HUES6 (cell line): ENCODE measurements at regions not wholly inside any gene's neighbourhood (a gene's known extent, or its start where the extent isn't known, plus 50 kb on each side); places are given as distances from the start of the nearest gene placed in this dataset.

Source experiments
- H3K27ac ChIP-seq: 2 replicates; pipeline ENCODE4 v1.7.0; 2013; ENCODE audit warnings: low read depth, mild to moderate bottlenecking, low read length, inconsistent platforms
- H3K27me3 ChIP-seq: 2 replicates; pipeline ENCODE4 v1.6.1; 2013; ENCODE audit warnings: low read length; ENCODE audit not compliant: control insufficient read depth, insufficient read depth
- H3K36me3 ChIP-seq: 2 replicates; pipeline ENCODE4 v1.6.1; 2013; ENCODE audit warnings: low read length; ENCODE audit not compliant: control insufficient read depth, insufficient read depth
- H3K4me1 ChIP-seq: 2 replicates; pipeline ENCODE4 v1.6.1; 2013; ENCODE audit warnings: low read length; ENCODE audit not compliant: control insufficient read depth, insufficient read depth
- H3K4me3 ChIP-seq: 2 replicates; pipeline ENCODE4 v1.5.1; 2013; ENCODE audit warnings: low read depth, low read length
- H3K9ac ChIP-seq: one replicate; pipeline ENCODE4 v1.6.1; 2013; ENCODE audit warnings: mild to moderate bottlenecking, low read length
- H3K9me3 ChIP-seq: 2 replicates; pipeline ENCODE4 v1.6.1; 2013; ENCODE audit warnings: low read depth, low read length; ENCODE audit not compliant: control insufficient read depth, insufficient read depth

DNA sequence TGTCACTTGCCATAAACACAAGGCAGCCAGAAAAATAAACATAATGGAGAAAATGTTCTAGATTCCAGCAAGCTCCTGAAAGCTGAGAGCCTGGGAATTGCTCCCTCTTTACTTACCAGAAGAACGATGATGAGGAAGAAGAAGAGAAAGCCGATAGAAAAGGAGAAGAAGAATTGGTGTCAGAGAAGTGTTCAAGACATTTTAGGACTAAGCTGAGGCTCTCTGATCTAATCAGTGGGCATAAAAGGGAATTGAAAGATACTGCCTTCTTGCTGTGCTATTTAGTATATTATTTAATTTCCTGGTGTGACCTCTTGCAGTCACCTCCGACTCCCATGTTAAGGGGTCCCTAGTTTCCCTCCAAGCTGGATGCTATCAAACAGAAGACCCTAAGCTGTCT lies 316.6 kb upstream of the JARID2 start:
- Histone ChIP-seq H3K9me3 (no peaks in the 10 kb centered on the region), H3K27ac (no peak overlapping the region), H3K36me3 (0 out of 2 replicates have a peak, but pooled peaks cover 3% of the 10 kb centered on the region)

DNA sequence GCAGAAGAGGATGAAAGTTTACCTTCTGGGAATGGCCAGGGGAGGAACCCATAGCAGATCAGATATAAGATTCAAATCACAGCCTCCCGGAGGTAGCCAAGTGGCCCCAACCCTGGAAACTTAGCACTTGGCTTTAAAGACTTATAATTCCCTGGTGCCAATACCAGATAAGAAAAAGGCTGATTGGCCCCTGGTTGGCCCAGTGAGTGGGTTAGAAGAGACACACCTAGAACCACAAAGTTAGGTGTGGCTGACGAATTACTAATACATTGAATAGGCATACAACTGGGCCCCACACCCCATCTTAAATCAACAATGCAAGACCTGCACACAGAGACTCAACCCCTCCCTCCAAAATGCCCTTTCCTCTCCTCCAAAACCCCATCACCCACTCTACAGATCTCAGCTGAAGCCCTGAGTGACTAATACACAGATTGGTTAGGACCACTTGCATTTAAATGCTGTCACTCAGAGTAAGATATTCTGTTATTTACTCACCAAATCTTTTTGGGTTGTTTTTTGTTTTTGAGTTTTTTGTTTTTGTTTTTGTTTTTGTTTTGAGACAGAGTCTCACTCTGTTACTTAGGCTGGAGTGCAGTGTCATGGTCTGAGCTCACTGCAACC lies 315.4 kb upstream of the JARID2 start:
- H3K9me3 ChIP-seq, result no peaks in the 10 kb centered on the region
- H3K27me3 ChIP-seq, result no peaks in the 10 kb centered on the region
- H3K9ac ChIP-seq, result no peak overlapping the region
- 0 out of 2 replicates have a peak, but pooled peaks cover 3% of the 10 kb centered on the region for H3K36me3 ChIP-seq
- H3K27ac ChIP-seq, result no peak overlapping the region
- H3K4me3 ChIP-seq, result no peak overlapping the region
- peaks cover 13% of the 10 kb centered on the region for H3K4me1 ChIP-seq

More for the DNA sequence above, 316.6 kb upstream of the JARID2 start:
- Histone ChIP-seq H3K27me3 (no peaks in the 10 kb centered on the region), H3K4me3 (no peak overlapping the region), H3K4me1 (peaks cover 25% of the 10 kb centered on the region), H3K9ac (no peak overlapping the region)

DNA sequence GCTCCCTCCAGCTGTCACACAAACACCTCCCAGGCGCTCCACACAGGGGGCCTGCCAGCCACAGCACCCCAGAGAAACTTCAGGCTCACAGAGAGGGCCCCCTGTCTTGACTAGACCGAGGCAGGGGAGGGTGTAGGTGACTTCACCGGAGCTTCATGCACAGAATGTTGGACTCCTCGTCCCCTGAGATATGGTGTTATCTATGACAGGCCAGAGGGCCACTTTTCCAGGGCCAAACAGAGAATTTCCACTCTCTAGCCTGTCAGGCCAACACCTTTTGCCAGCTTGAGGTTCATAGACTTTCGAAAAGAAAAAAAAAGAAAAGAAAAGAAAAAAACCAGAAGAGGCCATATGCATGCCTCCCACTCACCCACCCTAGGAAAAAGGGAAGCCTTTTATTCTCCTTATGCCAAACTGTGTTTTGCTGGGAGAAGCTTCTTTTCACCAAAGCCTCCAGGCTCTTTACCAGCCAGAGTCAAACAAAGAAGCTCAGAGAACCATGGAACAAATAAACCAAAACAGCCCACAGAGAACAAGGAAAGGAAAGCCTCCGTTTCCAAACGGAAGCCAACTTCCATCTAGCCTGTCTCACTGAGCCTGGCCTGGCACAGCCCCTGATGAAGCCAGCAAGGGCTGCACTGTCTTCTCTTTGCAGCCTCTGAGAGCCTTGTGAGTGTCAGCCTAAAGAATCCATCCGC lies 313.2 kb upstream of the JARID2 start:
- no peaks in the 10 kb centered on the region for H3K27me3 ChIP-seq
- no peak overlapping the region for H3K27ac ChIP-seq
- H3K4me1 ChIP-seq, result peaks cover 11% of the 10 kb centered on the region
- no peaks in the 10 kb centered on the region for H3K9me3 ChIP-seq
- no peak overlapping the region for H3K4me3 ChIP-seq
- no peak overlapping the region for H3K9ac ChIP-seq
- H3K36me3 ChIP-seq, result 0 out of 2 replicates have a peak, but pooled peaks cover 3% of the 10 kb centered on the region

DNA sequence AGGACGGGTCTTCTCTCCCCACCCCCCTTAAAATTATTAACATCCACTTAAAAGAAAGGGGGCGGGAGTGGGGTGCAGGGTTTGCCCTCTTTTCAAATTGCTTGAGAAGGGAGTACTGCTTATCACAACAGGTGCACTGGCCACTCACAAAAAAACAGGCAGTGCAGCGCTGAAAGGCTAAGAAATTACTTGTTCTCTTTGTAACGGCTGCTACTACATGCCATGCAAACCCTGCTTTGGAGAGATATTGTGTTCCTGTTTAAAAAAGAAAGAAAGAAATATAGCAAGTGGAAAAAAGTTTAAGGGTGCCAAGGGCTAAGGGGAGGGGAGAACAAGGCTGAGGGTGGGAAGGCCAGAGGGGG lies 312.7 kb upstream of the JARID2 start:
- no peak overlapping the region for H3K27ac ChIP-seq
- no peaks in the 10 kb centered on the region for H3K36me3 ChIP-seq
- H3K4me1 ChIP-seq, result peaks cover 11% of the 10 kb centered on the region
- no peaks in the 10 kb centered on the region for H3K9me3 ChIP-seq
- H3K27me3 ChIP-seq, result no peaks in the 10 kb centered on the region
- H3K9ac ChIP-seq, result no peak overlapping the region
- no peak overlapping the region for H3K4me3 ChIP-seq

DNA sequence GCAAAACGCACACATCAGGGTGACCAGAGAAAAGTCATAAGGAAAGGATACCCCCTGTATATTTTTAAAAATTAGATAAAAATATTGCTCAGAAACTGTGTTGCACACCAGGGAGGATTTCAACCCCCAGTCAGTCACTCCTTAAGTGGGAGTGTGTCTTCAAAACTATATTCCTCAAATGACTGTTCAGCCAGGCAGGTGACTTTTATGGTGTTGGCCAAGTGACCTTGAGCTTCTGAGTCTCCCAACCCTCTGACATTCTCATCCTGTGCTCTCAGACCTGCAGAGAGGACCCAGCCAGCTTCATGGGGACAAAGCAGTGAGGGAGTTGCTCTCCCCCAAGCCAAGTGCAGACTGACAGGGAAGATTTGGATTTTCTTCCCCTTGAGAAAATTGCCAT lies 311.9 kb upstream of the JARID2 start:
- Histone ChIP-seq H3K4me1 (peaks cover 11% of the 10 kb centered on the region), H3K4me3 (no peak overlapping the region), H3K27ac (no peak overlapping the region), H3K27me3 (no peaks in the 10 kb centered on the region), H3K9ac (no peak overlapping the region), H3K9me3 (no peaks in the 10 kb centered on the region), H3K36me3 (no peaks in the 10 kb centered on the region)

DNA sequence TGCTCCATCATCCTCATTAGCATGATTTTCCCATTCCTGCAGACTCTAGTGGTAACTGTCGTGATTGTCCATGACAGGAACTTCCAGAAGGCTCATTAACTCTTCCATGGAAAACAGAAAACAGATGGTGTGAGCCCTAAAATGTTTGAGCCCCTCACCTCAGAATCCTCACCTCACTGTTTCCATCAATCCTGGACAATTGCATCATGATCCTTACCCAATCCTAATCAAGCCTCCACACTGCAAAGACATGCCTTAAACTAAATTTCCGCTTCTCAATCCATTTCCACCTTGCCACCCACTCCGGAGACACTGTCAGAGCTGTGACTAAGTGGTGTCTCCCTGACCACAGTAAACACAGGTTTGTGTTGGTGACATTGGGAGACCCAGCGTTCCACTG lies 311.0 kb upstream of the JARID2 start:
- H3K36me3 ChIP-seq, result no peaks in the 10 kb centered on the region
- H3K4me1 ChIP-seq, result peaks cover 11% of the 10 kb centered on the region
- no peaks in the 10 kb centered on the region for H3K9me3 ChIP-seq
- no peak overlapping the region for H3K27ac ChIP-seq
- no peak overlapping the region for H3K4me3 ChIP-seq
- no peaks in the 10 kb centered on the region for H3K27me3 ChIP-seq
- no peak overlapping the region for H3K9ac ChIP-seq

DNA sequence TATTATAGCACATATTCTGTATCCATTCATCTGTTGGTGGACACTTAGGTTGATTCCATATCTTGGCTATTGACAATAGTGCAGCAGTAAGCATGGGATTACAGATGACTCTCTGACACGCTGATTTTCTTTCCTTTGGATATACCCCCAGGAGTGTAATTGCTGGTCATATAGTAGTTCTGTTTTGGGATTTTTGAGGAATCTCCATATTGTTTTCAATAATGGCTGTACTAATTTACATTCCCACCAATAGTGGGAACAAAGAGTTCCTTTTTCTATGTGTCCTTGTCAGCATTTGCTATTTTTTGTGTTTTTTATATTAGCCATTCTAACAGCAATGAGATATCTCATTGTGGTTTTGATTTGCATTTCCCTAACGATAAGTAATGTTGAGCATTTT lies 309.0 kb upstream of the JARID2 start:
- peaks cover 11% of the 10 kb centered on the region for H3K4me1 ChIP-seq
- H3K27me3 ChIP-seq, result no peaks in the 10 kb centered on the region
- no peak overlapping the region for H3K9ac ChIP-seq
- no peak overlapping the region for H3K4me3 ChIP-seq
- no peak overlapping the region for H3K27ac ChIP-seq
- no peaks in the 10 kb centered on the region for H3K9me3 ChIP-seq
- no peaks in the 10 kb centered on the region for H3K36me3 ChIP-seq

DNA sequence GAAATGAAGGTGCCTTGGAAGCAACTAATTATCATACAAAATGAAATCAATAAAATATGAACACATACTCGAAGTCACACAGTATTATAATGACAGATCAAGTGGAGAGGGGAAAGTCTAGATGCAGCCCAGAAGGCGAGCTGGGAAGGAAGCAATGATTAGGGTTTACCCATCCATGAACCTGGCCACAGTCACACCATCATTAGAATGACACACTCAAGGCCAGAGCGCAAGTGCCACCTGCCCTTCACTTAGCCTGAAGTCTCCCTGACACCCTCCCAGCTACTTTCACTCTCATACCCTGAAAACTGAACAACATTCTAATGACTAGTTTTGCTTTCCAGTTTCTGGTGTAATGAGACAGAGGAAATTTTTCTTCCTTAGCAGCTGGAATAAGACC lies 302.8 kb upstream of the JARID2 start:
- H3K27ac ChIP-seq, result no peak overlapping the region

DNA sequence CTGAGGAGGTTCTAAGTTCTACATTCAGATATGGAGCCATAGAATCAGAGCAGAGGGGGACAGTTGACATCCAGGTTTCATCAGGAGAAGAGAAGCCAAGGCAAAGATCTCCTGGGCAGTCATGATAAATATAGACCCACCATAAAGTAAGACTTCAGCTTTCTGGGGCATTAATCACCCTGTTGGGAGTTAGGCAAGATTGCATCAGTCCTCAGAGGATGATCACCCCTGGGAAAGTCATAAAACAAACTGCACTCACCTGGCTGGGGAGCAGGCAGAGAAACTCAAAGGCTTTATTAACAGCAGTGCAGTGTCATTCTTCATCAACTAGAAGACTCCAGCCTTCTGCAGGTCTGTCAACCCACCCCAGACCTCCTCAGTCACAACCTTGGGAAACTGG lies 301.3 kb upstream of the JARID2 start:
- Histone ChIP-seq H3K27ac (no peak overlapping the region), H3K9me3 (no peaks in the 10 kb centered on the region), H3K27me3 (no peaks in the 10 kb centered on the region), H3K4me1 (no peaks in the 10 kb centered on the region), H3K36me3 (no peaks in the 10 kb centered on the region), H3K4me3 (no peak overlapping the region), H3K9ac (no peak overlapping the region)

More for the DNA sequence above, 302.8 kb upstream of the JARID2 start:
- Histone ChIP-seq H3K27me3 (no peaks in the 10 kb centered on the region), H3K4me3 (no peak overlapping the region), H3K9me3 (no peaks in the 10 kb centered on the region), H3K4me1 (no peaks in the 10 kb centered on the region), H3K9ac (no peak overlapping the region), H3K36me3 (no peaks in the 10 kb centered on the region)

DNA sequence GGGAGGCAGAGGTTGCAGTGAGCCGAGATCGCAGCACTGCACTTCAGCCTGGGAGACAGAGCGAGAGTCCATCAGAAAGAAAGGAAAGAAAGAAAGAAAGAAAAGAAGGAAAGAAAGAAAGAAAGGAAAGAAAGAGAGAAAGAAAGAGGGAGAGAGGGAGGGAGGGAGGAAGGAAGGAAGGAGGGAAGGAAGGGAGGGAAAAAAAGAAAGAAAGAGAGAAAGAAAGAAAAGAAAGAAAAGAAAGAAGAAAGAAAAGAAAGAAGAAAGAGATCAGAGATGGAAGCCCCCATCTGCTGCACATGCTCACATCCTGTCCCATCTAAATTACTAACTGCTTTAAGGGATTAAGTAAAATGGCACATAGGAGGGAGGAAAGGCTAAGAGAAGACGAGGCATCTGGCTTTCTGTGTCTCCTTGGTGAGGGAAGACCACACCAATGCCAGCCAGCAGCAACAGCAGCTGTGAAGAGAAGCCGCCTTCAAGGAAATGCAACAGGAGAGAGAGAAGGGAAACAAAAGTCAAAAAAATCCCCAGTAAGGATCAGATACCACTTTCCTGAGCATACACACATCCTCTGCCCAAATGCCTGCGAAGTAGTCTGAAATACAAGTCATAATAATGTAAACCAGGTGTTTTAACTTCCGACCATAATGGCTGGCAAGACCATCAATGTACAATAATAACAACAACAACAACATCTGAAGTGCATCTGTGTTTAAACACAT lies 300.2 kb upstream of the JARID2 start:
- no peaks in the 10 kb centered on the region for H3K9me3 ChIP-seq
- H3K27ac ChIP-seq, result no peak overlapping the region
- H3K4me3 ChIP-seq, result no peak overlapping the region
- H3K9ac ChIP-seq, result no peak overlapping the region
- H3K27me3 ChIP-seq, result no peaks in the 10 kb centered on the region
- no peaks in the 10 kb centered on the region for H3K36me3 ChIP-seq
- H3K4me1 ChIP-seq, result no peaks in the 10 kb centered on the region

DNA sequence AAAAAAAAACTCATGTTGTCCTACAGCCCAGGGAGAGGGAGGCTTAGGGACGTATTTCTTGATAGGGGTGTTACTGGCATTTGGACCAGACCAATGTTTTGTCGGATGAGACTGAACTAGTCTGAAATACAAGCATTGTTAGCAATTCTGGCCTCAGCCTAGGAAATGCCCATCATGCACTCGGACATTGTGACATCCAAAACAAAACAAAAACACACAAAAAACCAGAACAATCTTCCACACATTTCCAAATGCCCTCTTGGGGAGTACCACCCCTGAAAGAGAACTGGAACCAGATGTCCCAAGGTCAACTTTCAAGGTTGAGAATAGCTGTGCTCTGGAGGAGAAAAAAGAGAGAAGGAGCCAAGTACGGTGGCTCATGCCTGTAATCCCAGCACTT lies 299.1 kb upstream of the JARID2 start:
- Histone ChIP-seq H3K9ac (no peak overlapping the region), H3K4me3 (no peak overlapping the region), H3K27me3 (no peaks in the 10 kb centered on the region), H3K27ac (no peak overlapping the region), H3K36me3 (no peaks in the 10 kb centered on the region), H3K4me1 (no peaks in the 10 kb centered on the region), H3K9me3 (no peaks in the 10 kb centered on the region)
